OCI-LY1 (cell line): ENCODE measurements at regions not wholly inside any gene's neighbourhood (a gene's known extent, or its start where the extent isn't known, plus 50 kb on each side); places are given as distances from the start of the nearest gene placed in this dataset.

Experiments used
- H2AFZ ChIP-seq: fragments of 200-600 bp; sonication (generic), shearing (Covaris generic); 2 replicates; pipeline ENCODE4 v1.6.0; 2014; ENCODE audit warnings: antibody characterized with exemption, mild to moderate bottlenecking, low read length
- H3F3A ChIP-seq: fragments of 200-600 bp; sonication (generic), shearing (Covaris generic); 2 replicates; pipeline ENCODE4 v1.6.0; 2014; ENCODE audit warnings: mild to moderate bottlenecking, antibody characterized with exemption, low read length, moderate library complexity; ENCODE audit not compliant: insufficient read depth
- H3K27ac ChIP-seq: fragments of 200-600 bp; sonication (generic); 2 replicates; pipeline ENCODE4 v1.5.1; 2014; ENCODE audit warnings: low read length, mixed run types, mild to moderate bottlenecking, low read depth; ENCODE audit not compliant: poor library complexity, severe bottlenecking
- H3K27me3 ChIP-seq: fragments of 200-600 bp; sonication (generic); 2 replicates; pipeline ENCODE4 v1.6.0; 2014; ENCODE audit warnings: antibody characterized with exemption, mild to moderate bottlenecking, low read length, moderate library complexity; ENCODE audit not compliant: insufficient read depth
- H3K36me3 ChIP-seq: fragments of 200-600 bp; sonication (generic); 2 replicates; pipeline ENCODE4 v1.6.1; 2014; ENCODE audit warnings: mild to moderate bottlenecking, antibody characterized with exemption, low read length, moderate library complexity, mixed read lengths; ENCODE audit not compliant: insufficient read depth
- H3K4me1 ChIP-seq: fragments of 200-600 bp; sonication (generic); 2 replicates; pipeline ENCODE4 v1.5.1; 2014; ENCODE audit warnings: mild to moderate bottlenecking, low read length, moderate library complexity; ENCODE audit not compliant: insufficient read depth, severe bottlenecking
- H3K4me2 ChIP-seq: fragments of 200-600 bp; sonication (generic), shearing (Covaris generic); 2 replicates; pipeline ENCODE4 v1.6.1; 2014; ENCODE audit warnings: low read length
- H3K4me3 ChIP-seq: fragments of 200-600 bp; sonication (generic); 2 replicates; pipeline ENCODE4 v1.5.1; 2014; ENCODE audit warnings: low read length, low read depth, mild to moderate bottlenecking, mixed read lengths; ENCODE audit not compliant: poor library complexity, severe bottlenecking
- H3K79me2 ChIP-seq: fragments of 200-600 bp; shearing (Covaris generic); 2 replicates; pipeline ENCODE4 v1.6.1; 2016; ENCODE audit warnings: mixed run types, low read length, mixed read lengths; ENCODE audit not compliant: insufficient read depth
- H3K9ac ChIP-seq: fragments of 200-600 bp; sonication (generic), shearing (Covaris generic); 2 replicates; pipeline ENCODE4 v1.6.1; 2014; ENCODE audit warnings: mild to moderate bottlenecking, low read length, mixed read lengths
- H3K9me2 ChIP-seq: fragments of 200-600 bp; sonication (generic), shearing (Covaris generic); 2 replicates; pipeline ENCODE4 v1.6.1; 2014; ENCODE audit warnings: low read depth, mild to moderate bottlenecking, low read length, mixed read lengths
- H3K9me3 ChIP-seq: fragments of 200-600 bp; shearing (Covaris generic); 2 replicates; pipeline ENCODE4 v1.6.1; 2014; ENCODE audit warnings: low read length, mixed read lengths
- H4K20me1 ChIP-seq: fragments of 200-600 bp; sonication (generic), shearing (Covaris generic); 2 replicates; pipeline ENCODE4 v1.6.0; 2016; ENCODE audit warnings: mild to moderate bottlenecking, low read length; ENCODE audit not compliant: insufficient read depth
- CTCF ChIP-seq: fragments of 200-600 bp; sonication (generic), shearing (Covaris generic); IDR thresholded peaks from 2 replicates; pipeline ENCODE4 v1.5.1; 2017; ENCODE audit warnings: mild to moderate bottlenecking, antibody characterized with exemption, low read length, moderate library complexity, mixed read lengths
- EZH2 ChIP-seq: fragments of 200-600 bp; sonication (generic), shearing (Covaris generic); IDR thresholded peaks from 2 replicates; pipeline ENCODE4 v1.8.0; 2017; ENCODE audit warnings: borderline replicate concordance, mixed run types, mild to moderate bottlenecking, antibody characterized with exemption, low read length, moderate library complexity, mixed read lengths

- H3K9me2 ChIP-seq = no peaks in the 10 kb centered on the region
- no peak overlapping the region for H3K4me2 ChIP-seq
- no peaks in the 10 kb centered on the region for H3K79me2 ChIP-seq
- H3F3A ChIP-seq = no peaks in the 10 kb centered on the region
- no peaks in the 10 kb centered on the region for H3K27me3 ChIP-seq
- no peaks in the 10 kb centered on the region for H3K4me1 ChIP-seq
- no peak overlapping the region for H3K9ac ChIP-seq
- TF ChIP-seq EZH2 (no peak), CTCF (no peak)
- H4K20me1 ChIP-seq = no peaks in the 10 kb centered on the region
- no peak overlapping the region for H3K27ac ChIP-seq
- no peaks in the 10 kb centered on the region for H3K9me3 ChIP-seq
- H3K36me3 ChIP-seq = no peaks in the 10 kb centered on the region
- no peak overlapping the region for H2AFZ ChIP-seq
- H3K4me3 ChIP-seq = no peak overlapping the region
Measured at GRCh38 chr7:94270772-94271171, 123.9 kb upstream of the COL1A2 start.

GRCh38 chr7:94272821-94273583, 121.7 kb upstream of the COL1A2 start:
- H3K9ac ChIP-seq = no peak overlapping the region

GRCh38 chr7:94274828-94275227, 119.9 kb upstream of the COL1A2 start:
- H3K9me2 ChIP-seq = no peaks in the 10 kb centered on the region
- H4K20me1 ChIP-seq = no peaks in the 10 kb centered on the region
- no peaks in the 10 kb centered on the region for H3K79me2 ChIP-seq
- H3K9me3 ChIP-seq = no peaks in the 10 kb centered on the region
- H3F3A ChIP-seq = no peaks in the 10 kb centered on the region
- H3K4me1 ChIP-seq = no peaks in the 10 kb centered on the region
- no peak overlapping the region for H3K4me2 ChIP-seq
- no peak overlapping the region for H3K9ac ChIP-seq
- H3K27ac ChIP-seq = no peak overlapping the region
- H3K4me3 ChIP-seq = no peak overlapping the region
- TF ChIP-seq CTCF = no peak
- no peak for TF ChIP-seq EZH2
- H3K36me3 ChIP-seq = no peaks in the 10 kb centered on the region
- no peaks in the 10 kb centered on the region for H3K27me3 ChIP-seq
- H2AFZ ChIP-seq = no peak overlapping the region

More at GRCh38 chr7:94272821-94273583, 121.7 kb upstream of the COL1A2 start:
- H3K4me3 ChIP-seq = no peak overlapping the region
- H3K9me2 ChIP-seq = no peaks in the 10 kb centered on the region
- no peaks in the 10 kb centered on the region for H3K79me2 ChIP-seq
- no peaks in the 10 kb centered on the region for H3K4me1 ChIP-seq
- H3K36me3 ChIP-seq = no peaks in the 10 kb centered on the region
- H3K9me3 ChIP-seq = no peaks in the 10 kb centered on the region
- H4K20me1 ChIP-seq = no peaks in the 10 kb centered on the region
- no peak overlapping the region for H2AFZ ChIP-seq
- H3K27me3 ChIP-seq = no peaks in the 10 kb centered on the region
- H3K4me2 ChIP-seq = no peak overlapping the region
- TF ChIP-seq EZH2 (no peak), CTCF (no peak)
- H3F3A ChIP-seq = no peaks in the 10 kb centered on the region
- H3K27ac ChIP-seq = no peak overlapping the region
